ENCODE measurements at regions not wholly inside any gene's neighbourhood (a gene's known extent, or its start where the extent isn't known, plus 50 kb on each side); places are given as distances from the start of the nearest gene placed in this dataset.
"Not testable (repeated sequence)": the region's sequence is repeated elsewhere in the genome, so short reads cannot be mapped to it uniquely, and the experiment has no call there.

DNA sequence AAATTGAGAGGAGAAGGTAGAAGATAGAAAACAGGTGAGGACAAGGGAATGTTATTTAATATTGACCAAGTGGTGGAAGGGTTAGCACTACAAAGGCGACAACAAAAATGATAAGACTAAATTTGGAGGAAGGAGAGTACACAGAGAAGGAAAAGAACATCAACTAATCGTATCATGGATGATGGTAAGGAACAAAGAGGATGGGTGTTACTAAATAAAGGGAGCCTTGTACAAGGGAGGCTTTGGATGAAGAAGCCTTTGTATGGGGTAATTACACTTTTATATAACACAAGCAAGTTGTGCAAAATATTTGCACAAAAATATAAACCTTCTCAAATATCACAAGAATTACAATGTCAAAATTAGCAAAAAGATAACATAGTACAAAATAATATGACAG lies 125.7 kb downstream of the ZNF608 start:
- no peak for ATAC-seq
- no peaks in the 10 kb centered on the region for H3K9me3 Mint-ChIP-seq (ENCODE audit: insufficient read depth)
- no peaks in the 10 kb centered on the region for H3K4me1 Mint-ChIP-seq (ENCODE audit: low read depth)
- DNase-seq = no peak
- H3K36me3 Mint-ChIP-seq (ENCODE audit: low read depth) = no peaks in the 10 kb centered on the region
- H3K4me3 Mint-ChIP-seq = no peak overlapping the region
- peaks cover 4% of the 10 kb centered on the region for H3K27me3 Mint-ChIP-seq (ENCODE audit: low read depth)
- POLR2A ChIA-PET = no interaction called here
- CTCF ChIA-PET = no interaction called here
- no peak overlapping the region for H3K27ac Mint-ChIP-seq

GRCh38 chr5:124619121-124619520 lies 127.3 kb downstream of the ZNF608 start:
- no peak for ATAC-seq

GRCh38 chr5:124617787-124618186 lies 128.7 kb downstream of the ZNF608 start:
- Mint-ChIP-seq H3K36me3 (ENCODE audit: low read depth) (no peaks in the 10 kb centered on the region), H3K9me3 (ENCODE audit: insufficient read depth) (no peaks in the 10 kb centered on the region), H3K27ac (no peak overlapping the region), H3K4me1 (ENCODE audit: low read depth) (no peaks in the 10 kb centered on the region), H3K4me3 (no peak overlapping the region), H3K27me3 (ENCODE audit: low read depth) (peaks cover 4% of the 10 kb centered on the region)
- ATAC-seq (no peak), DNase-seq (no peak)
- ChIA-PET POLR2A (no interaction called here), CTCF (no interaction called here)

More at GRCh38 chr5:124619121-124619520, 127.3 kb downstream of the ZNF608 start:
- Mint-ChIP-seq H3K4me1 (ENCODE audit: low read depth) (no peaks in the 10 kb centered on the region), H3K9me3 (ENCODE audit: insufficient read depth) (no peaks in the 10 kb centered on the region), H3K27me3 (ENCODE audit: low read depth) (peaks cover 4% of the 10 kb centered on the region), H3K27ac (no peak overlapping the region), H3K36me3 (ENCODE audit: low read depth) (no peaks in the 10 kb centered on the region), H3K4me3 (no peak overlapping the region)
- ChIA-PET CTCF (no interaction called here), POLR2A (no interaction called here)
- no peak for DNase-seq

- POLR2A ChIA-PET = no interaction called here
- H3K4me1 Mint-ChIP-seq (ENCODE audit: low read depth) = no peaks in the 10 kb centered on the region
- DNase-seq = no peak
- H3K27me3 Mint-ChIP-seq (ENCODE audit: low read depth) = peaks cover 3% of the 10 kb centered on the region
- H3K9me3 Mint-ChIP-seq (ENCODE audit: insufficient read depth) = no peaks in the 10 kb centered on the region
- no peak overlapping the region for H3K27ac Mint-ChIP-seq
- H3K4me3 Mint-ChIP-seq = no peak overlapping the region
- ATAC-seq = no peak
- H3K36me3 Mint-ChIP-seq (ENCODE audit: low read depth) = no peaks in the 10 kb centered on the region
- CTCF ChIA-PET = no interaction called here
Measured at GRCh38 chr5:124614836-124615385, 131.5 kb downstream of the ZNF608 start.

GRCh38 chr5:124614105-124614504 lies 132.3 kb downstream of the ZNF608 start:
- ChIA-PET CTCF (no interaction called here), POLR2A (no interaction called here)
- H3K27me3 Mint-ChIP-seq (ENCODE audit: low read depth) = peaks cover 7% of the 10 kb centered on the region
- no peak overlapping the region for H3K27ac Mint-ChIP-seq
- ATAC-seq = no peak
- H3K9me3 Mint-ChIP-seq (ENCODE audit: insufficient read depth) = no peaks in the 10 kb centered on the region
- H3K4me3 Mint-ChIP-seq = no peak overlapping the region
- no peak for DNase-seq
- H3K4me1 Mint-ChIP-seq (ENCODE audit: low read depth) = no peaks in the 10 kb centered on the region
- H3K36me3 Mint-ChIP-seq (ENCODE audit: low read depth) = no peaks in the 10 kb centered on the region

- Mint-ChIP-seq H3K27me3 (ENCODE audit: low read depth) (peaks cover 4% of the 10 kb centered on the region), H3K4me3 (no peak overlapping the region), H3K27ac (no peak overlapping the region), H3K4me1 (ENCODE audit: low read depth) (no peaks in the 10 kb centered on the region), H3K36me3 (ENCODE audit: low read depth) (no peaks in the 10 kb centered on the region), H3K9me3 (ENCODE audit: insufficient read depth) (no peaks in the 10 kb centered on the region)
- ATAC-seq (no peak), DNase-seq (no peak)
- ChIA-PET CTCF (no interaction called here), POLR2A (no interaction called here)
Measured at GRCh38 chr5:124613273-124613953, 133.0 kb downstream of the ZNF608 start.

DNA sequence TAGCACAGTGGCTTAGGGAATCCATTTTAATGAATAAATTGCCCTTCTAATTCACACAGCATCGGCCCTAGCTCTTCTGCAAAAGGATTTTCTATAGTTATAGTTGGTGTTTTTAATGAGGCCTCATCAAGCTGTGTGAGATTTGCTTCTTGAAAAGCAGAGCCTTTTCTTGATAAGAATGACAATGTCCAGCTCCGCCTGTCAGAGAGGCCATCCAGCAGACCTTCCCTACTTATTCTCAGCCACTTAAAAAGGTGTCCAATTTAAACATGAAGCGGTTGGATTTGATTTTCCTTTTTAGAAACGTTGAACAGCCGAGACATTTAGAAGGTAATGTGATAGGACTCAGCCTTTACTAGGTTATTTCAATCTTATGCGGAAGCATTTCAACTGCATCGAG lies 134.4 kb downstream of the ZNF608 start:
- H3K4me1 Mint-ChIP-seq (ENCODE audit: low read depth) = no peaks in the 10 kb centered on the region
- H3K27me3 Mint-ChIP-seq (ENCODE audit: low read depth) = peaks cover 4% of the 10 kb centered on the region
- no peaks in the 10 kb centered on the region for H3K9me3 Mint-ChIP-seq (ENCODE audit: insufficient read depth)
- ATAC-seq = no peak
- no peak for DNase-seq
- no peaks in the 10 kb centered on the region for H3K36me3 Mint-ChIP-seq (ENCODE audit: low read depth)
- POLR2A ChIA-PET = no interaction called here
- CTCF ChIA-PET = no interaction called here
- H3K4me3 Mint-ChIP-seq = no peak overlapping the region
- H3K27ac Mint-ChIP-seq = no peak overlapping the region

- POLR2A ChIA-PET; ATAC-seq; H3K4me3 Mint-ChIP-seq; H3K27ac Mint-ChIP-seq; CTCF ChIA-PET; H3K27me3 Mint-ChIP-seq (ENCODE audit: low read depth); DNase-seq; H3K4me1 Mint-ChIP-seq (ENCODE audit: low read depth); H3K36me3 Mint-ChIP-seq (ENCODE audit: low read depth); H3K9me3 Mint-ChIP-seq (ENCODE audit: insufficient read depth): not testable (repeated sequence)
Measured at GRCh38 chr5:124611262-124611661, 135.2 kb downstream of the ZNF608 start.

DNA sequence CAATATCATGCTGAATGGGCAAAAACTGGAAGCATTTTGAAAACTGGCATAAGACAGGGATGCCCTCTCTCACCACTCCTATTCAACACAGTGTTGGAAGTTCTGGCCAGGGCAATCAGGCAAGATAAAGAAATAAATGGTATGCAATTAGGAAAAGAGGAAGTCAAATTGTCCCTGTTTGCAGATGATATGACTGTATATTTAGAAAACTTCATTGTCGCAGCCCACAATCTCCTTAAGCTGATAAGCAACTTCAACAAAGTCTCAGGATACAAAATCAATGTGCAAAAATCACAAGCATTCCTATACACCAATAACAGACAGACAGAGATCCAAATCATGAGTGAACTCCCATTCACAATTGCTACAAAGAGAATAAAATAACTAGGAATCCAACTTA lies 136.8 kb downstream of the ZNF608 start:
- H3K27ac Mint-ChIP-seq; ATAC-seq; H3K4me3 Mint-ChIP-seq; H3K9me3 Mint-ChIP-seq (ENCODE audit: insufficient read depth); DNase-seq; CTCF ChIA-PET; H3K4me1 Mint-ChIP-seq (ENCODE audit: low read depth); H3K27me3 Mint-ChIP-seq (ENCODE audit: low read depth); H3K36me3 Mint-ChIP-seq (ENCODE audit: low read depth): not testable (repeated sequence)
- POLR2A ChIA-PET = interaction anchor here (0.6 kb wide), 1 partner anchor 10 kb away, joined by 3 read pairs; no protein-coding TSS in a partner anchor

DNA sequence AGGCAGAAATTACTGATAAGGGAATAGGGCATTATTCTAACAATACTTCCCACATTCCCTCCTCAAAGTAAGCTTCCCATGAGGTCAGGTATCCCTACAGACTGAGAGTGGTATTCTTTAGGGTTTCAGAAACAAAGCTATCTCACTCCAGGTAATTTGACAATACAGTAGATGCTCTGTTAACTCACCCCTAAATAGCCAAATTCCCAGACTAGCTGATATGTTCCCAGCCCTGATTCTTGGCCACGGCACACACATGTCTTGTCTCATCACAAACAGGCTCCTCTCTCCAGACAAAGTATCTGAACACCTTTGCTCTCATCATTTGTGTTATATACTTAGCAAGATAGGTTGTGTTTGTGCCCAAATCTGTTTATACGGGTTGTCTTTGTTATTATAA lies 139.9 kb downstream of the ZNF608 start:
- CTCF ChIA-PET = no interaction called here
- no peaks in the 10 kb centered on the region for H3K9me3 Mint-ChIP-seq (ENCODE audit: insufficient read depth)
- ATAC-seq (no peak), DNase-seq (no peak)
- H3K27ac Mint-ChIP-seq = no peak overlapping the region
- H3K27me3 Mint-ChIP-seq (ENCODE audit: low read depth) = peaks cover 8% of the 10 kb centered on the region
- H3K36me3 Mint-ChIP-seq (ENCODE audit: low read depth) = no peaks in the 10 kb centered on the region
- POLR2A ChIA-PET = no interaction called here
- H3K4me1 Mint-ChIP-seq (ENCODE audit: low read depth) = no peaks in the 10 kb centered on the region
- H3K4me3 Mint-ChIP-seq = no peak overlapping the region

DNA sequence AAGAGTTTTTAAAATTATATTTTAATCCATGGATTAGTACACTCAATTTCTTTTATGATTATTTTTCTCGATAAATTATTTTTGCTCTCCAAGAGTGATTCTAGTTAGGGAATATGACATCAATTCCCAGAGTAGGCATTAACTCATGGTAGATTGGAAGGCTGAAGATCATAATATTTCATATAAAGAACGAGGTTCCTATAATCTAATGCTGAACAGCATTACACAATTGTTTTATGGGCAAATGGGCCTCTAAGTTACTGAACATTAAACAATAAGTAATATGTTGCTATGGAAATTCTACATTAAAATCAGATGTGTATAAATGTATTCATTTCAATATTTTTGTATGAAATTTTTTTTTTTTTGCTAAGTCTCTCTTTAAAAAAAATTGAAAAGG lies 140.3 kb downstream of the ZNF608 start:
- no peaks in the 10 kb centered on the region for H3K36me3 Mint-ChIP-seq (ENCODE audit: low read depth)
- peaks cover 8% of the 10 kb centered on the region for H3K27me3 Mint-ChIP-seq (ENCODE audit: low read depth)
- CTCF ChIA-PET = no interaction called here
- DNase-seq (no peak), ATAC-seq (no peak)
- no peak overlapping the region for H3K4me3 Mint-ChIP-seq
- POLR2A ChIA-PET = no interaction called here
- H3K4me1 Mint-ChIP-seq (ENCODE audit: low read depth) = no peaks in the 10 kb centered on the region
- no peaks in the 10 kb centered on the region for H3K9me3 Mint-ChIP-seq (ENCODE audit: insufficient read depth)
- no peak overlapping the region for H3K27ac Mint-ChIP-seq

DNA sequence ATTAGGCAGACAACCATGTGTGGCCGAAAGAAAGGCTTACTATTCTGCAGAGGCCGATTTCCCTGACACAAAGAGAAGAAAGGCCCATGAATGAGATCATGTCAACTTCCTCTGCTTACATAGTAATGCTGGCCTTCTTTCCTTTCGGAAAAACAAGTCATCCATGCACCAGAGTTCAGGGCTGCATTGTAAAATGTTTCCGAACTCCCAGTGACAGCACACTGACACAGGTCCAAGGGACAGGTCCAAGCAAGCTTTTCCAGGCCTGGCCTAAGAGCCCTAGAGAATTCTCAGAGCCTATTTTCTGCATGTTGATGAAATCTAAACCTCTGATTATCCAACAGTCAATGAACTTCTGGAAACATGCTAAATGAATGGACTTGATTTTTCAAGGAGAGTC lies 140.9 kb downstream of the ZNF608 start:
- no peaks in the 10 kb centered on the region for H3K4me1 Mint-ChIP-seq (ENCODE audit: low read depth)
- no peak overlapping the region for H3K4me3 Mint-ChIP-seq
- peaks cover 8% of the 10 kb centered on the region for H3K27me3 Mint-ChIP-seq (ENCODE audit: low read depth)
- POLR2A ChIA-PET = no interaction called here
- no peaks in the 10 kb centered on the region for H3K36me3 Mint-ChIP-seq (ENCODE audit: low read depth)
- no peak overlapping the region for H3K27ac Mint-ChIP-seq
- H3K9me3 Mint-ChIP-seq (ENCODE audit: insufficient read depth) = no peaks in the 10 kb centered on the region
- CTCF ChIA-PET = no interaction called here
- no peak for ATAC-seq
- DNase-seq = no peak

DNA sequence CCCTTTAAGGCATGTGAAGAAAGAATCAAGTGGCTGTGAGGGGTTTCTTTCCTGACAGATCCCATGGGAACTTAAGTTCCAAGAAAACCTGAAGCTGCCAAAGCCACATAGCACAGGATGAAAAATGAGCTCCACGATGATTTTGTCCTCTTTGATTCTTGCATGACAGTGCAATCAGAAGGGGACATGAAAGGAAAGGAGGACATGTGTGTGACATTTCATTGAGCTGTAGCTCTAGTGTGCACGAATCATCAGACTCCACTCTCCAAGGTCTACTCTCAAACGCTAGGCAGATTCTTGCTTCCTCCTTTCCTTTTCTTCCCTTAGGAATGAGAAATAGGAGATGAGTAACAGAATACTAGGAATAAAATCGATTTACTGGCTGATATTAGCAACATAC lies 142.0 kb downstream of the ZNF608 start:
- H3K9me3 Mint-ChIP-seq (ENCODE audit: insufficient read depth) = no peaks in the 10 kb centered on the region
- ATAC-seq (no peak), DNase-seq (no peak)
- ChIA-PET CTCF (no interaction called here), POLR2A (interaction anchor here (0.8 kb wide), 1 partner anchor 1612 kb away, joined by 3 read pairs; no protein-coding TSS in a partner anchor)
- H3K27me3 Mint-ChIP-seq (ENCODE audit: low read depth) = peaks cover 9% of the 10 kb centered on the region
- no peaks in the 10 kb centered on the region for H3K36me3 Mint-ChIP-seq (ENCODE audit: low read depth)
- no peaks in the 10 kb centered on the region for H3K4me1 Mint-ChIP-seq (ENCODE audit: low read depth)
- no peak overlapping the region for H3K4me3 Mint-ChIP-seq
- H3K27ac Mint-ChIP-seq = no peak overlapping the region

Data from activated CD8-positive, alpha-beta T cell treated with anti-CD3 and anti-CD28 coated beads, Interleukin-2, amount 10 ng/mL, durations not matched to agents 7 days and 5 days (primary cell).